ENCODE measurements at regions not wholly inside any gene's neighbourhood (a gene's known extent, or its start where the extent isn't known, plus 50 kb on each side); places are given as distances from the start of the nearest gene placed in this dataset.

DNA sequence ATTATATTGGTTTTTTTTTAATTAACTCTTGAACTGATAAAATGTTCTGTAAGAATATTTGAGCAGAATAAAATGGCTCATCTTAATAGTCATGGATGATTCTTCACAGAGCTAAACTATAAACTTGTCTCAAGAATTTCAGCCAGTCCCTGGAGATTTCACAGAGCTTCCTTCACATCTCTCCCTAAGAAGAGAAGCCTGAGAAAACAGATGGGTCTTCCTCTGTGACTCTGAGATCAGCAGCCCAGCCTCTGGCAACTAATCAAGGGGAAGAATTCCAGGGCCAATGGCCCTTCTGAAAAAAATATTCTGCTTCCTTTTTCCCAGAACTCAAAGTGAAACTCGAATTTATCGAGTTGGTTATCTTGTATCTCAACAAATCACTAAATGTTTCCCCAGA, 122.2 kb upstream of the ITGA1 start:
- TF ChIP-seq EZH2 (IDR thresholded peaks at IDR 0.05): no peak
- no peak for TF ChIP-seq POLR2AphosphoS5 (IDR thresholded peaks at IDR 0.05; ENCODE audit: borderline replicate concordance, low read depth, low read length)
- no peak for TF ChIP-seq FOXP2 (optimal IDR thresholded peaks at IDR 0.05; ENCODE audit: control extremely low read depth, extremely low read length, insufficient read depth)

Data from SK-N-MC (cell line).